NCI-H526 (cell line): ENCODE measurements at regions not wholly inside any gene's neighbourhood (a gene's known extent, or its start where the extent isn't known, plus 50 kb on each side); places are given as distances from the start of the nearest gene placed in this dataset.

Experiments
- DNase-seq, 2 experiments: peaks; one replicate each; lab custom pipeline; 2025; lab: John Stamatoyannopoulos, UW

- DNase-seq, result no peak
These were observed 135.3 kb downstream of the RFC3 start for GRCh38 chr13:33953203-33953602.

- no peak for DNase-seq
These were observed 135.8 kb downstream of the RFC3 start for GRCh38 chr13:33953781-33954180.

- DNase-seq, result no peak
These were observed 138.4 kb downstream of the RFC3 start for GRCh38 chr13:33956346-33956745.

- no peak for DNase-seq
These were observed 139.6 kb downstream of the RFC3 start for GRCh38 chr13:33957497-33957905.

GRCh38 chr13:33958964-33959363, 141.0 kb downstream of the RFC3 start:
- peak in 1 of 2 experiments; percentile 47 for DNase-seq

GRCh38 chr13:33963134-33963533, 145.2 kb downstream of the RFC3 start:
- DNase-seq, result no peak

GRCh38 chr13:33963895-33964294, 145.9 kb downstream of the RFC3 start:
- DNase-seq, result peak; percentile 59 to 81

GRCh38 chr13:33968520-33969507, 150.9 kb downstream of the RFC3 start:
- DNase-seq, result no peak

- DNase-seq, result no peak
These were observed 153.0 kb downstream of the RFC3 start for GRCh38 chr13:33970746-33971561.

GRCh38 chr13:33971562-33971819, 153.5 kb downstream of the RFC3 start:
- no peak for DNase-seq

- no peak for DNase-seq
These were observed 155.2 kb downstream of the RFC3 start for GRCh38 chr13:33973194-33973593.

- DNase-seq, result no peak
These were observed 159.0 kb downstream of the RFC3 start for GRCh38 chr13:33976965-33977364.

- no peak for DNase-seq
These were observed 160.7 kb downstream of the RFC3 start for GRCh38 chr13:33978653-33979052.

GRCh38 chr13:33992881-33993336, 175.0 kb downstream of the RFC3 start:
- DNase-seq, result peak; percentile 80

- DNase-seq, result no peak
These were observed 176.2 kb downstream of the RFC3 start for GRCh38 chr13:33994198-33994597.

- no peak for DNase-seq
These were observed 177.0 kb downstream of the RFC3 start for GRCh38 chr13:33994826-33995502.

- no peak for DNase-seq
These were observed 178.7 kb downstream of the RFC3 start for GRCh38 chr13:33996636-33997035.

- DNase-seq, result no peak
These were observed 179.6 kb downstream of the RFC3 start for GRCh38 chr13:33997574-33997973.

- DNase-seq, result peak; percentile 49 to 67
These were observed 182.1 kb downstream of the RFC3 start for GRCh38 chr13:33999811-34000605.

GRCh38 chr13:34000955-34001354, 183.0 kb downstream of the RFC3 start:
- peak; percentile 55 to 57 for DNase-seq

GRCh38 chr13:34001389-34001788, 183.4 kb downstream of the RFC3 start:
- no peak for DNase-seq

- DNase-seq, result no peak
These were observed 184.2 kb downstream of the RFC3 start for GRCh38 chr13:34002141-34002540.
